Stimulated activated effector memory CD8-positive, alpha-beta T cell treated with anti-CD3 and anti-CD28 coated beads, Interleukin-12 subunit alpha, Interleukin-12 subunit beta, amount 100 ng/mL, for 72 hours (primary cell): ENCODE measurements at regions not wholly inside any gene's neighbourhood (a gene's known extent, or its start where the extent isn't known, plus 50 kb on each side); places are given as distances from the start of the nearest gene placed in this dataset.
"Not testable (repeated sequence)": the region's sequence is repeated elsewhere in the genome, so short reads cannot be mapped to it uniquely, and the experiment has no call there.

Source experiments
- ATAC-seq: fragments of 150-1000 bp; cut with Tn5 transposase; 2 replicates; pipeline ENCODE4 v1.10.0; 2021
- DNase-seq, 2 donors: peaks; one replicate each; pipeline ENCODE4 v3.0.0; 2021 to 2022; ENCODE audit warnings: low spot score in 2 of 2
- H3K27ac Mint-ChIP-seq: one replicate; pipeline ENCODE4 v1.8.0; 2022; ENCODE audit warnings: mild to moderate bottlenecking, mixed read lengths
- H3K36me3 Mint-ChIP-seq: one replicate; pipeline ENCODE4 v1.8.0; 2022; ENCODE audit warnings: mild to moderate bottlenecking, mixed read lengths
- H3K4me1 Mint-ChIP-seq: one replicate; pipeline ENCODE4 v1.8.0; 2022; ENCODE audit warnings: mixed read lengths
- H3K4me3 Mint-ChIP-seq: one replicate; pipeline ENCODE4 v1.8.0; 2022; ENCODE audit warnings: mild to moderate bottlenecking, mixed read lengths
- H3K9me3 Mint-ChIP-seq: one replicate; pipeline ENCODE4 v1.8.0; 2022; ENCODE audit warnings: mixed read lengths

DNA sequence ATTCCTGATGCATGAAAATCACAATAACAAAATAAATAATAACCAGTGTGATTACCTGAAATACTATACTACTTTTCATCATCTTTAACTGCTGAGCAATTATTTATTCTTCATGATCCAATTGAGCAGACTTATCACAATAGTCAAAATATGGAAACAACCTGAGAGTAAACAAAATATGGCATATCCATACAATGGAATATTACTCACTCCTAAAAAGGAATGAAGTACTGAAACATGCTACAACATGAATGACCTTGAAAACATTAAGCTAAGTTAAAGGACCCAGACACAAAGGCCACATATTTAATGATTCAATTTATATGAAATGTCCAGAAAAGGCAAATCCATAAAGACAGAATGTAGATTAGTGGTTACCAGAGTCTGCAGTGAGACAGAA, 146.8 kb downstream of the MID1IP1 start:
- H3K36me3 Mint-ChIP-seq = no peaks in the 10 kb centered on the region
- no peak overlapping the region for H3K4me3 Mint-ChIP-seq
- DNase-seq (no peak), ATAC-seq (no peak)
- H3K9me3 Mint-ChIP-seq = no peaks in the 10 kb centered on the region
- H3K4me1 Mint-ChIP-seq = no peaks in the 10 kb centered on the region
- H3K27ac Mint-ChIP-seq = no peak overlapping the region

GRCh38 chrX:38954520-38954919, 153.3 kb downstream of the MID1IP1 start:
- DNase-seq = no peak
- Mint-ChIP-seq H3K36me3 (no peaks in the 10 kb centered on the region), H3K4me1 (no peaks in the 10 kb centered on the region), H3K9me3 (no peaks in the 10 kb centered on the region), H3K27ac (no peak overlapping the region), H3K4me3 (no peak overlapping the region)
- no peak for ATAC-seq

DNA sequence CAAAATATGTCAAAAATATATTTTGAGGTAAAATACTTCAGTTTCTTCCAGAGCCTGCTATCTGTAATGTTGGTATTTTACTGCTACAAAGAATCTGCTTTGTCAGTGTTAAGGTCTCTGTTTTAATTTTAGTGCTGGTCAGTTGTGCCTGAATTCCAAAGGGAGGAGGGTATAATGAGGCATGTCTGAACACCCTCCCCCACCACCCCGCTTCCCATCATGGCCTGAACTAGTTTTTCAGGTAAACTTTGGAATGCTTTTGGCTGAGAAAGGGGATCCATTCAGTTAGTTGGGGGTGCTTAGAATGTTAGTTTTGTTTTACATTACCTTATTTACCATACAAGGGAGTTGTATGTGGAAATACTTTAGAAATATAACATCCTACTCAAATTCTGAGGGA, 158.5 kb downstream of the MID1IP1 start:
- no peak for ATAC-seq
- H3K4me3 Mint-ChIP-seq = no peak overlapping the region

GRCh38 chrX:38960137-38960536, 158.9 kb downstream of the MID1IP1 start:
- Mint-ChIP-seq H3K4me1 (no peaks in the 10 kb centered on the region), H3K27ac (no peak overlapping the region), H3K4me3 (no peak overlapping the region), H3K36me3 (no peaks in the 10 kb centered on the region), H3K9me3 (no peaks in the 10 kb centered on the region)
- no peak for DNase-seq
- ATAC-seq = no peak

More for the DNA sequence above, 158.5 kb downstream of the MID1IP1 start:
- DNase-seq = no peak
- Mint-ChIP-seq H3K9me3 (no peaks in the 10 kb centered on the region), H3K4me1 (no peaks in the 10 kb centered on the region), H3K27ac (no peak overlapping the region), H3K36me3 (no peaks in the 10 kb centered on the region)

DNA sequence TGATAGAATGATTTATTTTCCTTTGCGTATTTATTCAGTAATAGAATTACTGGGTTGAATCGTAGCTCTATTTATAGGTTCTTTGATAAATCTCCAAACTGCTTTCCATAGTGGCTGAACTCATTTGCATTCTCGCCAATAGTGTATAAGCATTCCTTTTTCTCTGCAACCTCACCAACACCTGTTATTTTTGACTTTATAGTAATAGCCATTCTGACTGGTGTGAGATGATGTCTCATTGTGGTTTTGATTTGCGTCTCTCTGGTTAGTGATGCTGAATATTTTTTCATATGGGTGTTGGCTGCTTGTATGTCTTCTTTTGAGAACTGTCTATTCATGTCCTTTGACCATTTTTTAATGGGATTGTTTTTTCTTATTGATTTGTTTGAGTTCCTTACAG, 160.7 kb downstream of the MID1IP1 start:
- no peak for ATAC-seq
- Mint-ChIP-seq H3K4me1 (no peaks in the 10 kb centered on the region), H3K9me3 (no peaks in the 10 kb centered on the region), H3K36me3 (no peaks in the 10 kb centered on the region), H3K4me3 (no peak overlapping the region), H3K27ac (no peak overlapping the region)
- no peak for DNase-seq

DNA sequence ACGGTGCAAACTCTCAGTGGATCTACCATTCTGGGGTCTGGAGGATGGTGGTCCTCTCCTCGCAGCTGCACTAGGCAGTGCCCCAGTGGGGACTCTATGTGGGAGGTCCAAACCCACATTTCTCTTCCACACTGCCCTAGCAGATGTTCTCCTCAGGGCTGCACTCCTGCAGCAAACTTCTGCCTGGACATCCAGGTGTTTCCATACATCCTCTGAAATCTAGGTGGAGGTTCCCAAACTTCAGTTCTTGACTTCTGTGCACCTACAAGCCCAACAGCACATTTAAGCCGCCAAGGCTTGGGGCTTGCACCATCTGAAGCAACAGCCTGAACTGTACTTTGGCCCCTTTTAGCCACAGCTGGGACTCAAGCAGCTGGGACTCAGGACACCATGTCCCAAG, 162.0 kb downstream of the MID1IP1 start:
- ATAC-seq, H3K9me3 Mint-ChIP-seq, H3K36me3 Mint-ChIP-seq, H3K4me1 Mint-ChIP-seq, DNase-seq, H3K4me3 Mint-ChIP-seq, H3K27ac Mint-ChIP-seq: not testable (repeated sequence)

DNA sequence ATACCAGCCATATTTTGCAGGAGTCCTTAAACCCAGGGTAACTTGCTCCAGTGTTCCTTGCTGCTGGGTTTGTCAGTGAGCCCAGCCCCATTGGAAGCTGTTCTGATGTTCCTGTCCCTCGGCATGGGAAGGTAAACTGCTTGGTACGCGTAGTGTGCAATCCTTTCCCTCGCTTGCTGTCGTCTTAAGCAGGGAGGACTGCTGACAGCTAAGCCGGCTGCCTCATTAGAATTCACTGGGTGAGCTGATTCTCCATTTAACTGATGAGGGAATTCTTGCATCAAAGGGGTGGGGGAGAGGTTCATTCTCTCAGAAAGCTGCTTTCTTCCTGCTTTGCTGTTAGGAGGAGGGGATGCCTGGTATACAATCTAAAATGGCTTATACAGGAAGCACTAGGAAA, 164.6 kb downstream of the MID1IP1 start:
- DNase-seq = no peak
- Mint-ChIP-seq H3K4me1 (no peaks in the 10 kb centered on the region), H3K4me3 (no peak overlapping the region), H3K27ac (no peak overlapping the region), H3K9me3 (no peaks in the 10 kb centered on the region), H3K36me3 (no peaks in the 10 kb centered on the region)
- no peak for ATAC-seq

DNA sequence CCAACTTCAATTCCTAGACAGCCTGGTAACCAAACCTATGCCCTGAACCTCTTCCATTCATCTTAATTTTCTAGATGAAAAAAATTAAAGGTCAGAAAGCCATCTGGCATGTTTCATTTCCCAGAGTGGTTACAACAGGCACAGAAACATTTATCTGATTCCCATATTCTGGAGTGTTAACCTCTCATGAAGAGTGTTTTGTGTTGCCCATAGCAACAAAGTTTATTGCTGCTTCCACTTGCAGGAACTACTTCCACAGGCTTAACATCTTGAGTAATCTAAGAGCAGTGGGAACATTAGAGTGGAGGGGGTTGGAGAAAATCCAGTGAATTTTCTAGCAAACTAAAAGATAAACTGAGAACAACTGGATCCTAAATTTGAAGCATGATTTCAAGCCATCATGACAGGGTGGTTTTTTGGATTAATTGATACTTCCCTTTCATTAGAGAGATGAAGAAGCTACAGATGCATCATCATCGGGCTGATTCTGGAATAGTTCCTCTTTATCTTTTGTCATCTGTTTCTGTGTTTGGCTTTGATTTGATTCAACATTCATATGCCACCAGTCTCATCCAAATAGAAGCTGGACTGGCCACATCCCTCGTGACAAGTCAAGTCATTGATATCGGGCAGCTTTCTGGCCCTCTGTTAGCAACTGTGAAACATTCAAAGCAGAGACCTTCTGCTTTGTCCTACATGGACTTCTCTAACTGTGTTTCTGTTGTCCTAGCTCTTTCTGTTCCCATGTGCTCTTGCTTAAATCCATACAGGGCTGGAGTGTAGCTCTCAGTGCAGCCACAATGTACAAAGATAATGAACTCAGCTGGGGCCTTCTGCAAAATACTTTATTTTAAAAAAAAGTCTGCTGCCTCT, 167.3 kb downstream of the MID1IP1 start:
- H3K36me3 Mint-ChIP-seq = no peaks in the 10 kb centered on the region
- no peak overlapping the region for H3K4me3 Mint-ChIP-seq
- ATAC-seq = no peak
- no peaks in the 10 kb centered on the region for H3K4me1 Mint-ChIP-seq
- DNase-seq = no peak
- no peak overlapping the region for H3K27ac Mint-ChIP-seq
- H3K9me3 Mint-ChIP-seq = no peaks in the 10 kb centered on the region

DNA sequence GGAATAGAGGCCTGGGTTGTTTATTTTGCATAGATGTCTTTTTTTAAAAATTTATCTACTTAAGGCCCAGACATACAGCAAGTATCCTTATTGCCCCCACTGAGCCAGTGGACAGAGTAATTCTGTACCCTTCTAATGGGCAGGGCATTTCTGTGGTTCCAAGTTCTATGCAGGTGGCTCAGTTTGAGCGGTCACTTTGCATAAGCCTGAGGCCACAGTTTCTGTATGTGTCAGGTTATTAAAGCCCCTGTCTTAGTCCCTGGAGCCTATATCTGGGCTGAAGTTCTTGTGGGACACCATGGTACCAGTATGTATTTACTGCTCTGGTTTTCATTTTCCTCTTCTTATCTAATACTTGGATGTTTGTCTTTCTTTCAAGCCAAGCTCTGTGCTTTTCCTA, 168.8 kb downstream of the MID1IP1 start:
- Mint-ChIP-seq H3K27ac (no peak overlapping the region), H3K4me3 (no peak overlapping the region), H3K9me3 (no peaks in the 10 kb centered on the region), H3K36me3 (no peaks in the 10 kb centered on the region), H3K4me1 (no peaks in the 10 kb centered on the region)
- ATAC-seq (no peak), DNase-seq (no peak)

GRCh38 chrX:38970845-38971244, 169.6 kb downstream of the MID1IP1 start:
- DNase-seq = no peak
- H3K9me3 Mint-ChIP-seq = no peaks in the 10 kb centered on the region
- no peak overlapping the region for H3K4me3 Mint-ChIP-seq
- H3K27ac Mint-ChIP-seq = no peak overlapping the region
- peak; percentile 81 for ATAC-seq
- no peaks in the 10 kb centered on the region for H3K4me1 Mint-ChIP-seq
- H3K36me3 Mint-ChIP-seq = no peaks in the 10 kb centered on the region

DNA sequence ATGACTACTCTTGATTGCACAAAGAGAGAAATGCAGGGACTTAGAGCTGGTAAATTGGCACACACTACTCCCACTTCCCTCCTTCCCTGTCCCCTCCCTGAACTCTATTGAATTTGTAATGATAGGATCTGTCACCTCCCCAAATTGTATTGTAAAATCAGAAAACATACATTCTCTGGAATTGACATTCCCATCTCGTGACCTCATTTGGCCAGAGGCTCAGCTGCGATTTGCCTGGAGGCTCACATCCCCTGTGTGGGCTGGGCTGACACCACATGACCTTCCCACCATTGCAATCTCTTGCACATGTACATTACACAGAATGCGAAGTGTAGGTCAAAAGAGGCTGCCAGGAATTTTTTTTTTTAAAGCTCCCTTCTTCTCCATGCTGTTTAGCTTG, 172.1 kb downstream of the MID1IP1 start:
- Mint-ChIP-seq H3K4me3 (no peak overlapping the region), H3K9me3 (no peaks in the 10 kb centered on the region)

GRCh38 chrX:38974542-38974941, 173.3 kb downstream of the MID1IP1 start:
- no peak for ATAC-seq
- H3K36me3 Mint-ChIP-seq = no peaks in the 10 kb centered on the region
- no peaks in the 10 kb centered on the region for H3K4me1 Mint-ChIP-seq
- H3K27ac Mint-ChIP-seq = no peak overlapping the region
- H3K4me3 Mint-ChIP-seq = no peak overlapping the region
- DNase-seq = no peak
- no peaks in the 10 kb centered on the region for H3K9me3 Mint-ChIP-seq

More for the DNA sequence above, 172.1 kb downstream of the MID1IP1 start:
- H3K4me1 Mint-ChIP-seq = no peaks in the 10 kb centered on the region
- no peak for DNase-seq
- no peak overlapping the region for H3K27ac Mint-ChIP-seq
- no peak for ATAC-seq
- H3K36me3 Mint-ChIP-seq = no peaks in the 10 kb centered on the region

DNA sequence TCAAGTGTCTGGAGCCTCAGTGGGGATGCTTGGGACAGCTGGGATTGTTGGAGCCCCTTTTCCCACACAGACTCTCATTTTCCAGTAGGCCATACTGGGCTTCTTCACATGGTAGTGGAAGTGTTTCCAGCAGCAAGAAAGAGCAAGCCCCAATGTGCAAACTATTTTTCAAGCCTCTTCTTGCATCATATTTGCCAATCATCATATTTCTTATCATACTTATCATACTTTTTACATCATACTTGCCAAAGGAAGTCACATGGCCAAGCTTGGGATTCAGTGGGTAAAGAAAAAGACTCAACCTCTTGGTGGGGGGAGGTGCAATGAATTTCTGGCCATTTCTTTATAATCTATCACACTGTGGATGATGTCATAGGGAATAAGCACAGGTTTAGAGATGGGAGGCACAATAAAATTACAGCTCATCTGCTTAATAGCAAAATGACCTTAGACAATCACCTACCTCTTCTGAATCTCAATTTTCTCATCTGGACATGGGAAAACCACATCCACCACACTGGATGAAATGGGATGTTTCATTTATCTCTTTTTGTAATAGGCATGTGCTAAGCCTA, 174.2 kb downstream of the MID1IP1 start:
- ATAC-seq = no peak
- Mint-ChIP-seq H3K4me1 (no peaks in the 10 kb centered on the region), H3K27ac (no peak overlapping the region), H3K9me3 (no peaks in the 10 kb centered on the region), H3K4me3 (no peak overlapping the region), H3K36me3 (no peaks in the 10 kb centered on the region)
- no peak for DNase-seq

DNA sequence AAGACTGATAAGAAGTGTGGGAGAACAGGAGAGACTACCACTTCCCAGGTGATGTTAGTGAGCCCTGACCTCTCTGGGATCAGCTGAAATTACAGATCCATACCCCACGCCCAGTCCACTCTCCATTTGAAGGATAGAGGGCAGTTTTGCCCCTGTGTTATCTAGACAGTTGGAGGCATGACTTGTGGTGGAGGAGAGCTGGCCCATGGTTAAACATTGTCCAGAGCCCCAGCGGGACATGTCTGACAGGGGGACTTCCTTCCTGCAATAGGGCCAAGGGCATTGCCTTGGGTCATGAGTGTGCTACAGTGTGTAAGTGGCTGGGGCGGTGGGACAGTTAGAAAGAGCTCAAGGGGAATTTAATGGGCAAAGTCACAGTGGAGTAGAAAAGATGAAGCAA, 181.1 kb downstream of the MID1IP1 start:
- Mint-ChIP-seq H3K9me3 (no peaks in the 10 kb centered on the region), H3K4me1 (no peaks in the 10 kb centered on the region), H3K4me3 (no peak overlapping the region), H3K36me3 (no peaks in the 10 kb centered on the region), H3K27ac (peak overlapping the region; percentile 84)
- no peak for ATAC-seq
- DNase-seq = no peak

GRCh38 chrX:38982843-38983242, 181.6 kb downstream of the MID1IP1 start:
- Mint-ChIP-seq H3K27ac (no peak overlapping the region), H3K4me3 (no peak overlapping the region), H3K36me3 (no peaks in the 10 kb centered on the region), H3K9me3 (no peaks in the 10 kb centered on the region), H3K4me1 (no peaks in the 10 kb centered on the region)
- DNase-seq = no peak
- ATAC-seq = no peak

DNA sequence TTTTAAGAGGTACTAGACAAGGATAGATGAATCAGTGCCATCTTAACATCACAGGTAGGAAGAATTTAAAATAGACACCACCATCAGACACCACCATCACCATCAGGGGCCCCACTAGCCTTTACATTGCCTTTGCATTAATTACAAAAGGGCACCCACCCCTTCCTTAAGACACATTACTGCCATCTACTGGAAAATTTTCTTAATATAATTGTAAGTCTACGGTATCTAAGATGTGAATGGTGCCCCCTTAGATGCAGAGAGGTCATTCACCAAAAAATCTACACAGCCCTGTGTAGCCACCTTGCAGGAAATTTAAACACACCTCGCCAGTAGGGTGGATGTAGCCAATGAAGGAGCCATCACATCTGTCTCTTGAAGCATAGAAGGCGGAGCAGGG, 184.1 kb downstream of the MID1IP1 start:
- ATAC-seq (peak; percentile 47), DNase-seq (no peak)
- Mint-ChIP-seq H3K9me3 (no peaks in the 10 kb centered on the region), H3K36me3 (no peaks in the 10 kb centered on the region), H3K4me1 (no peaks in the 10 kb centered on the region), H3K4me3 (no peak overlapping the region), H3K27ac (no peak overlapping the region)
